Peyer's patch (tissue), 4 donors: ENCODE measurements at regions not wholly inside any gene's neighbourhood (a gene's known extent, or its start where the extent isn't known, plus 50 kb on each side); places are given as distances from the start of the nearest gene placed in this dataset.

Source experiments
- CTCF ChIP-seq, 6 experiments: fragments of 450-650 bp in 4 of 6; fragments of 200-600 bp in 2 of 6; sonication (generic) in 1 of 6; IDR thresholded peaks; one replicate each; pipeline ENCODE4 v1.5.1; 2017 to 2019; ENCODE audit warnings: antibody characterized with exemption in 6 of 6, mild to moderate bottlenecking in 3 of 6, moderate library complexity in 1 of 6
- POLR2A ChIP-seq, 2 donors: fragments of 450-650 bp; IDR thresholded peaks; one replicate each; pipeline ENCODE4 v1.5.1; 2017; ENCODE audit warnings: antibody characterized with exemption in 2 of 2, mild to moderate bottlenecking in 2 of 2, moderate library complexity in 2 of 2

GRCh38 chr4:188854436-188854835, 715.2 kb downstream of the TRIML1 start:
- TF ChIP-seq CTCF (IDR thresholded peaks at IDR 0.05) = no peak
- TF ChIP-seq POLR2A (IDR thresholded peaks at IDR 0.05) = no peak
